Mesenchymal stem cell (in vitro differentiated cells and primary cell): ENCODE measurements at regions not wholly inside any gene's neighbourhood (a gene's known extent, or its start where the extent isn't known, plus 50 kb on each side); places are given as distances from the start of the nearest gene placed in this dataset.

ENCODE experiments used
- DNase-seq: peaks from one replicate; pipeline ENCODE4 v3.0.0-alpha.2; 2013
- H2AFZ ChIP-seq: one replicate; pipeline ENCODE4 v1.6.1; 2013; ENCODE audit warnings: low read depth, mild to moderate bottlenecking, control low read depth, inconsistent platforms, low read length, moderate library complexity
- H2AK5ac ChIP-seq: 2 replicates; pipeline ENCODE4 v1.6.1; 2013; ENCODE audit warnings: low read length, moderate library complexity, mild to moderate bottlenecking, inconsistent platforms; ENCODE audit not compliant: severe bottlenecking
- H2BK120ac ChIP-seq: one replicate; pipeline ENCODE4 v1.6.1; 2013; ENCODE audit warnings: low read depth, mild to moderate bottlenecking, inconsistent platforms, low read length, moderate library complexity
- H2BK12ac ChIP-seq, 2 experiments: one replicate each; pipeline ENCODE4 v1.6.1; 2013; ENCODE audit warnings: inconsistent platforms in 2 of 2, low read length in 2 of 2, mild to moderate bottlenecking in 2 of 2, moderate library complexity in 2 of 2, control low read depth in 1 of 2
- H2BK15ac ChIP-seq: one replicate; pipeline ENCODE4 v1.6.1; 2013; ENCODE audit warnings: mild to moderate bottlenecking, low read depth, inconsistent platforms; ENCODE audit not compliant: poor library complexity, severe bottlenecking
- H2BK5ac ChIP-seq: 2 replicates; pipeline ENCODE4 v1.6.1; 2013; ENCODE audit warnings: low read depth, mild to moderate bottlenecking, low read length, control low read depth, inconsistent platforms; ENCODE audit not compliant: poor library complexity, severe bottlenecking
- H3K14ac ChIP-seq, 2 experiments: one replicate each; pipeline ENCODE4 v1.6.1; 2013; ENCODE audit warnings: inconsistent platforms in 2 of 2, low read length in 2 of 2, control low read depth in 1 of 2, mild to moderate bottlenecking in 1 of 2, moderate library complexity in 1 of 2
- H3K18ac ChIP-seq, 2 experiments: one replicate each; pipeline ENCODE4 v1.6.1; 2013; ENCODE audit warnings: inconsistent platforms in 2 of 2, low read length in 2 of 2, control low read depth in 1 of 2, low read depth in 1 of 2, mild to moderate bottlenecking in 1 of 2
- H3K23ac ChIP-seq, 2 experiments: one replicate each; pipeline ENCODE4 v1.6.1; 2013; ENCODE audit warnings: inconsistent platforms in 2 of 2, low read length in 2 of 2, mild to moderate bottlenecking in 2 of 2, moderate library complexity in 2 of 2, control low read depth in 1 of 2
- H3K27ac ChIP-seq: 2 replicates; pipeline ENCODE4 v1.5.1; 2013; ENCODE audit warnings: mild to moderate bottlenecking, moderate library complexity, low read length, control low read depth, inconsistent platforms; ENCODE audit not compliant: poor library complexity, severe bottlenecking
- H3K27me3 ChIP-seq, 2 experiments: 2 replicates each; pipeline versions ENCODE4 v1.6.1 to v1.7.0; 2013; ENCODE audit warnings: low read length in 2 of 2, mild to moderate bottlenecking in 2 of 2, moderate library complexity in 2 of 2, control low read depth in 1 of 2, inconsistent platforms in 1 of 2; ENCODE audit not compliant: control insufficient read depth in 1 of 2, insufficient read depth in 1 of 2
- H3K36me3 ChIP-seq, 2 experiments: 2 replicates each; pipeline versions ENCODE4 v1.6.1 to v1.7.0; 2013; ENCODE audit warnings: low read length in 2 of 2, control low read depth in 1 of 2, inconsistent platforms in 1 of 2, low read depth in 1 of 2, mild to moderate bottlenecking in 1 of 2; ENCODE audit not compliant: insufficient read depth in 2 of 2, control insufficient read depth in 1 of 2
- H3K4ac ChIP-seq, 2 experiments: one replicate each; pipeline ENCODE4 v1.6.1; 2013; ENCODE audit warnings: inconsistent platforms in 2 of 2, low read length in 2 of 2, mild to moderate bottlenecking in 2 of 2, moderate library complexity in 2 of 2, control low read depth in 1 of 2, low read depth in 1 of 2
- H3K4me1 ChIP-seq: 2 replicates; pipeline ENCODE4 v1.6.1; 2013; ENCODE audit warnings: low read depth, low read length, control low read depth; ENCODE audit not compliant: control insufficient read depth, insufficient read depth
- H3K4me2 ChIP-seq: 2 replicates; pipeline ENCODE4 v1.6.1; 2013; ENCODE audit warnings: low read length, mild to moderate bottlenecking, inconsistent platforms; ENCODE audit not compliant: poor library complexity, severe bottlenecking
- H3K4me3 ChIP-seq, 2 experiments: 2 replicates each; pipeline versions ENCODE4 v1.5.1 to v1.7.0; 2013; ENCODE audit warnings: low read length in 2 of 2, mild to moderate bottlenecking in 2 of 2, control low read depth in 1 of 2, low read depth in 1 of 2; ENCODE audit not compliant: insufficient read depth in 1 of 2
- H3K79me1 ChIP-seq: replicated peaks from 2 replicates; pipeline ENCODE4 v1.6.1; 2013; ENCODE audit warnings: mild to moderate bottlenecking, control low read depth, low read length, inconsistent platforms; ENCODE audit not compliant: poor library complexity, severe bottlenecking
- H3K9ac ChIP-seq: 2 replicates; pipeline ENCODE4 v1.7.0; 2013; ENCODE audit warnings: mild to moderate bottlenecking, low read length, moderate library complexity
- H3K9me3 ChIP-seq: 2 replicates; pipeline ENCODE4 v1.7.0; 2013; ENCODE audit warnings: mild to moderate bottlenecking, low read length; ENCODE audit not compliant: control insufficient read depth
- H4K8ac ChIP-seq: one replicate; pipeline ENCODE4 v1.6.1; 2013; ENCODE audit warnings: inconsistent platforms, mild to moderate bottlenecking, low read length, moderate library complexity
- H4K91ac ChIP-seq: one replicate; pipeline ENCODE4 v1.6.1; 2013; ENCODE audit warnings: mild to moderate bottlenecking, low read length, inconsistent platforms
- WGBS: methylation state at CpG from one replicate; pipeline ENCODE4 v1.1.7; 2013; ENCODE audit warnings: mixed read lengths; 5-methylcytosine and 5-hydroxymethylcytosine counted together

DNA sequence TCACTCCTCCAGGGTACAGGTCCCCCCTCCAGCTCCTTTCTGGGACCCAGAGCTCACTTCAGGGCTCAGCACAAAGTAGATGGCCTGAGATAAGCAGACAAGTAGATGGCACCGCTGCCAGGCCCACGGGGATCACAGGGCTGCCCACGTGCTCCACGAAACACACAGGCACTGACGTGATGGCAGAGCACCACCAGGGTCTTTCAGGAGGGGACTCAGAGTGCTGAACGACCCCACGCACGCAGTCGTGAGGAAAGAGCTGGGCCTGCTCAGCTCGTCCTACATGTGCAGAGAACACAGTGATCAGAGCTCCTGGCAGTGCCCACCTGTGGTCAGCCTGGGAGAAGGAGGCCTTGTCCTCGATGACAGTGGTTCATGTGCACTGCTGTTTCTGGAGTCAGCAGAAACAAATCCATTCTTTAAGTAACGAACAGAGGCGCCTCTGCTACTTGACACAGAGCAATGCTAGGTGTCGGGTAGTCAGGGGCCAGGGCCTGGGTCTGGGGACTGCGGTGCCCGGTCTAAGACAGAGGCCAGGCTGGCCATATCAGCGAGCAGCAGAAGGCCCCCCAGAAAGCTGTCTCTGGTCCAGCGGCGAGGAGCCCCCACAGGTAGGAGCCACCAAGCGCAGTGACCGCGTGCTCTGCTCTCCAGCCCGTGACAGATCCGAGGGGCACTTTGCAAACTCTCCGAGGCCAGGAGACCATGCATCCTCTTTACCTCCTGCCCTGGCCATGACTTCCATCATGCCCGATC lies 129.8 kb upstream of the FAM20C start:
- Histone ChIP-seq H2BK15ac (no peak overlapping the region), H2BK5ac (no peak overlapping the region), H3K4me3 (no peak overlapping the region), H2AK5ac (no peak overlapping the region), H3K14ac (no peak overlapping the region), H3K18ac (no peak overlapping the region), H3K4me2 (no peak overlapping the region), H3K4me1 (peaks cover 8% of the 10 kb centered on the region), H3K9me3 (no peaks in the 10 kb centered on the region), H3K4ac (no peak overlapping the region), H4K8ac (no peak overlapping the region), H2BK120ac (no peak overlapping the region), H3K23ac (no peak overlapping the region), H3K27ac (no peak overlapping the region), H3K36me3 (no peaks in the 10 kb centered on the region), H2AFZ (no peak overlapping the region), H3K9ac (no peak overlapping the region), H3K27me3 (peaks cover 0 to 6% of the 10 kb centered on the region in 2 experiments), H3K79me1 (no peaks in the 10 kb centered on the region), H2BK12ac (no peak overlapping the region), H4K91ac (peak overlapping the region; percentile 52)
- no peak for DNase-seq
- 88% methylated on average over 26 of the region's 26 CpGs for WGBS

GRCh38 chr7:63117-63480 lies 129.3 kb upstream of the FAM20C start:
- Histone ChIP-seq H4K91ac (peak overlapping the region; percentile 52), H3K4me1 (peaks cover 8% of the 10 kb centered on the region), H3K9me3 (no peaks in the 10 kb centered on the region), H4K8ac (no peak overlapping the region), H3K14ac (no peak overlapping the region), H3K4ac (no peak overlapping the region), H2BK5ac (no peak overlapping the region), H2AFZ (no peak overlapping the region), H3K27ac (no peak overlapping the region), H3K27me3 (peaks cover 0 to 6% of the 10 kb centered on the region in 2 experiments), H2BK120ac (no peak overlapping the region), H3K18ac (no peak overlapping the region), H3K23ac (no peak overlapping the region), H3K79me1 (no peaks in the 10 kb centered on the region), H3K4me3 (no peak overlapping the region), H2BK12ac (peak overlapping the region in 1 of 2 experiments; percentile 31), H3K4me2 (no peak overlapping the region), H2BK15ac (no peak overlapping the region), H2AK5ac (no peak overlapping the region), H3K36me3 (no peaks in the 10 kb centered on the region), H3K9ac (no peak overlapping the region)
- no peak for DNase-seq
- 87% methylated on average over 5 of the region's 5 CpGs for WGBS

DNA sequence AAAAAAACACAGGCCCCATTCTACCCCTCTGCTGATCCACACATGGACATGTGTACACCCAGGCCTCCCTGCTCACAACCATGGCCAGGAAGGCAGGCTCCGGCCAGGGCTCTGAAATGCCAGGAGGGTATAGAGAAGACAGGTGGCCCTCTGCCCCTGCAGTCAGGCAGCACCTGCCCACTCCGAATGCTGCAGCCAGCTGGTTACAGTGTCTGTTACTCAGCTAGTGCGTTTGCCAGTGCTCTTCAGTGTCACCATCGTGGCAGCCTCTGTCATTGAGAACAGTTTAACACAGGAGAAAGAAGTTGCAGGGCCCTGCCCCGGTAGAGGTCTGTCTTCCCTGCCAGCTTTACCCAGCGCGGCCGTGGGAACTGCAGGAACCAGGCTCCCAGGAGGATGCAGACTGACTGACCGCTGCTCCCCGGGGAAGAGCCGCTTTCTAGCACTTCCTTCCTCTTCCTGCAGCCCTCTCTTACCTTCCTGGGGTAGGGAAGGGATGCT lies 128.8 kb upstream of the FAM20C start:
- 56% methylated on average over 10 of the region's 11 CpGs for WGBS
- Histone ChIP-seq H4K91ac (peak overlapping the region; percentile 52), H3K4me3 (no peak overlapping the region)

DNA sequence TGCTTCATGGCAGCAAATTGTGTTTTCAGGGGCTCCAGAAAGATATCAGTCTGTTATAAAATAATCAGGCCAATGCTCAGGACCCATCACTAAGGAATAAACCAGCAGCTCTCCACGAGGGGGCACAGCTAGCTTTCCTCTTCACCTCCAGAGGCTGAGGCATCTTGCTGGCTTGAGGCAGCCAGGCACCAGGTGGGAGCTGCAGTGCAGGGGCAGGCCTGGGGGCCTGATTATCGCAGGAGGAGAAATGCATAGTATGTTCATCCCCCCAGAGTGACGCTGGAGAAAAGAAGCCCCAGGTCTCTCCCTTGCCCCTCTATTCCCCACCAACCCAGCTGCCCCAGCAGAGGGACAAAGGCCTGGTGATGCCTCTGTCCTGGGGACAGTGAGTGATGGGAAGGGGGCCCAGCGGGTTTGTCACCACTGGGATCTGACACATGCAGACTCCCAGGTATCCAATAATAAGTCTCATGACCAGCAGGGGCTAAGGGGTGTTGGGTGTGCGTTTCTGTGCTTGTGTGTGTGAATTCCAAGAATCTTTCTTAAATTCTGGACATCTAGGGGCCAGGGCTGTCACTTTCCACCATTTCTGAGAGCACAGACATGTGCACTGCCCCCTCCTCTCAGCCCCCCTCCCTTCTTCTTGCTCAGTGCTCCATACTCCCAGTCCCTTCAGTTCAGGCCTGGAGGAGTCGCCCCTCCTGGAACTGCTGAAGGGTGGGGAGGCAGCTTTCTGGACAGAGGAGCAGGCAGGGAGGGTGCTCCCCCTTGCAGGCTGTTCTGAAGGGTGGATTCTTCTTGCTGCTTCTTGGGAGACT lies 128.1 kb upstream of the FAM20C start:
- Histone ChIP-seq H2BK12ac (peak overlapping the region in 1 of 2 experiments; percentile 23), H3K36me3 (no peaks in the 10 kb centered on the region), H3K4me2 (no peak overlapping the region), H3K27me3 (no peaks in the 10 kb centered on the region), H3K18ac (no peak overlapping the region), H3K27ac (no peak overlapping the region), H3K4me1 (peaks cover 8% of the 10 kb centered on the region), H3K4me3 (no peak overlapping the region), H3K4ac (no peak overlapping the region), H3K9ac (peak overlapping the region; percentile 43), H4K8ac (no peak overlapping the region), H3K23ac (no peak overlapping the region), H2BK120ac (no peak overlapping the region), H2BK15ac (no peak overlapping the region), H2AK5ac (no peak overlapping the region), H2BK5ac (no peak overlapping the region), H3K9me3 (no peaks in the 10 kb centered on the region), H3K79me1 (no peaks in the 10 kb centered on the region), H2AFZ (no peak overlapping the region), H4K91ac (no peak overlapping the region), H3K14ac (no peak overlapping the region)
- 50% methylated on average over 2 of the region's 6 CpGs for WGBS
- peak; percentile 70 for DNase-seq

More for the DNA sequence above, 128.8 kb upstream of the FAM20C start:
- Histone ChIP-seq H3K4me2 (no peak overlapping the region), H3K36me3 (no peaks in the 10 kb centered on the region), H3K18ac (no peak overlapping the region), H3K14ac (no peak overlapping the region), H2BK5ac (no peak overlapping the region), H4K8ac (no peak overlapping the region), H3K9ac (peak overlapping the region; percentile 43), H3K27me3 (peaks cover 0 to 6% of the 10 kb centered on the region in 2 experiments), H2BK12ac (no peak overlapping the region), H3K4ac (no peak overlapping the region), H3K4me1 (peaks cover 8% of the 10 kb centered on the region), H2BK15ac (no peak overlapping the region), H3K79me1 (no peaks in the 10 kb centered on the region), H3K23ac (no peak overlapping the region), H3K9me3 (no peaks in the 10 kb centered on the region), H2AFZ (no peak overlapping the region), H3K27ac (no peak overlapping the region), H2BK120ac (no peak overlapping the region), H2AK5ac (no peak overlapping the region)
- no peak for DNase-seq
